CD14-positive monocyte (primary cell): ENCODE measurements at regions not wholly inside any gene's neighbourhood (a gene's known extent, or its start where the extent isn't known, plus 50 kb on each side); places are given as distances from the start of the nearest gene placed in this dataset.

ENCODE experiments used
- DNase-seq, 3 donors: peaks; one replicate each; pipeline ENCODE4 v3.0.0-alpha.2; 2011 to 2022
- H2AFZ ChIP-seq: 2 replicates; pipeline ENCODE4 v1.6.0; 2012; ENCODE audit warnings: mild to moderate bottlenecking, low read depth, low read length, inconsistent platforms; ENCODE audit not compliant: insufficient read depth, poor library complexity, severe bottlenecking
- H3K27ac ChIP-seq, 2 donors: 1 replicate in 1 of 2; 2 replicates in 1 of 2; pipeline ENCODE4 v1.5.1; 2012 to 2013; ENCODE audit warnings: low read length in 2 of 2, control low read depth in 1 of 2, inconsistent platforms in 1 of 2, low read depth in 1 of 2, mild to moderate bottlenecking in 1 of 2
- H3K27me3 ChIP-seq, 2 donors: one replicate each; pipeline versions ENCODE4 v1.6.0 to v1.6.1; 2011 to 2013; ENCODE audit warnings: low read length in 2 of 2; ENCODE audit not compliant: control insufficient read depth in 2 of 2, insufficient read depth in 2 of 2
- H3K36me3 ChIP-seq, 2 donors: replicated peaks in 1 of 2; 1 replicate in 1 of 2; 2 replicates in 1 of 2; pipeline versions ENCODE4 v1.5.1 to v1.6.1; 2012 to 2013; ENCODE audit warnings: low read length in 2 of 2, control low read depth in 1 of 2, inconsistent platforms in 1 of 2, mild to moderate bottlenecking in 1 of 2; ENCODE audit not compliant: insufficient read depth in 2 of 2, control insufficient read depth in 1 of 2
- H3K4me1 ChIP-seq, 2 donors: 1 replicate in 1 of 2; 2 replicates in 1 of 2; pipeline versions ENCODE4 v1.5.1 to v1.6.1; 2012 to 2013; ENCODE audit warnings: low read length in 2 of 2, control low read depth in 1 of 2, inconsistent platforms in 1 of 2, mild to moderate bottlenecking in 1 of 2, moderate library complexity in 1 of 2; ENCODE audit not compliant: insufficient read depth in 2 of 2, control insufficient read depth in 1 of 2
- H3K4me2 ChIP-seq: replicated peaks from 2 replicates; pipeline ENCODE3; 2012; ENCODE audit warnings: low read length, moderate library complexity, mild to moderate bottlenecking; ENCODE audit not compliant: poor library complexity, severe bottlenecking; ENCODE audit errors: extremely low read depth
- H3K4me3 ChIP-seq, 3 experiments: fragments of 200-600 bp in 1 of 3; sonication (generic) in 1 of 3; replicated peaks in 1 of 3; 1 replicate in 2 of 3; 2 replicates in 1 of 3; pipeline ENCODE4 v1.5.1; 2011 to 2013; ENCODE audit warnings: low read length in 3 of 3, mild to moderate bottlenecking in 3 of 3, control low read depth in 2 of 3, low read depth in 2 of 3, inconsistent platforms in 1 of 3, moderate library complexity in 1 of 3
- H3K79me2 ChIP-seq: 2 replicates; pipeline ENCODE4 v1.6.0; 2012; ENCODE audit warnings: mild to moderate bottlenecking, control low read depth, inconsistent platforms, low read length, moderate library complexity; ENCODE audit not compliant: insufficient read depth
- H3K9ac ChIP-seq: 2 replicates; pipeline ENCODE4 v1.6.0; 2017; ENCODE audit warnings: low read length, mild to moderate bottlenecking; ENCODE audit not compliant: insufficient read depth, poor library complexity, severe bottlenecking
- H3K9me3 ChIP-seq, 2 donors: replicated peaks in 1 of 2; 1 replicate in 1 of 2; 2 replicates in 1 of 2; pipeline versions ENCODE4 v1.5.1 to v1.6.1; 2012 to 2013; ENCODE audit warnings: low read length in 2 of 2, control low read depth in 1 of 2; ENCODE audit not compliant: control insufficient read depth in 1 of 2, insufficient read depth in 1 of 2
- H4K20me1 ChIP-seq: 2 replicates; pipeline ENCODE4 v1.6.0; 2012; ENCODE audit warnings: mild to moderate bottlenecking, low read length, control low read depth, moderate library complexity; ENCODE audit not compliant: insufficient read depth
- H3K27ac Mint-ChIP-seq, 7 donors: one replicate each; pipeline ENCODE4 v1.8.0; 2020; ENCODE audit warnings: mild to moderate bottlenecking in 7 of 7, mixed read lengths in 7 of 7, moderate library complexity in 6 of 7, inconsistent platforms in 2 of 7
- H3K27me3 Mint-ChIP-seq, 3 donors: one replicate each; pipeline ENCODE4 v1.8.0; 2021 to 2022; ENCODE audit warnings: low read depth in 3 of 3, mild to moderate bottlenecking in 3 of 3, mixed read lengths in 3 of 3, moderate library complexity in 3 of 3, inconsistent platforms in 1 of 3
- H3K36me3 Mint-ChIP-seq, 2 donors: one replicate each; pipeline ENCODE4 v1.8.0; 2020; ENCODE audit warnings: mixed read lengths in 2 of 2, inconsistent platforms in 1 of 2, mild to moderate bottlenecking in 1 of 2
- H3K4me1 Mint-ChIP-seq: one replicate; pipeline ENCODE4 v1.8.0; 2020; ENCODE audit warnings: mild to moderate bottlenecking, mixed read lengths
- H3K4me3 Mint-ChIP-seq, 2 donors: one replicate each; pipeline ENCODE4 v1.8.0; 2020; ENCODE audit warnings: mild to moderate bottlenecking in 2 of 2, mixed read lengths in 2 of 2, moderate library complexity in 1 of 2
- H3K9me3 Mint-ChIP-seq, 7 donors: one replicate each; pipeline ENCODE4 v1.8.0; 2020 to 2022; ENCODE audit warnings: mixed read lengths in 7 of 7, mild to moderate bottlenecking in 6 of 7, moderate library complexity in 6 of 7, inconsistent platforms in 2 of 7
- WGBS: methylation state at CpG from one replicate; pipeline ENCODE4 v1.1.5; 2013; ENCODE audit warnings: missing lambda C conversion rate; ENCODE audit not compliant: insufficient coverage; 5-methylcytosine and 5-hydroxymethylcytosine counted together
- intact Hi-C, 2 donors: fragments of 100-400 bp; cut with micrococcal nuclease; formaldehyde crosslinking; loops; one replicate each; pipeline versions ENCODE4 v1.15.0 to v1.15.1; 2023
- TF ChIP-seq, protein P1 (sequence below): fragments of 200-600 bp; IDR thresholded peaks from one replicate; pipeline ENCODE4 v1.8.0; 2022; ENCODE audit warnings: antibody characterized with exemption, mild to moderate bottlenecking

DNA sequence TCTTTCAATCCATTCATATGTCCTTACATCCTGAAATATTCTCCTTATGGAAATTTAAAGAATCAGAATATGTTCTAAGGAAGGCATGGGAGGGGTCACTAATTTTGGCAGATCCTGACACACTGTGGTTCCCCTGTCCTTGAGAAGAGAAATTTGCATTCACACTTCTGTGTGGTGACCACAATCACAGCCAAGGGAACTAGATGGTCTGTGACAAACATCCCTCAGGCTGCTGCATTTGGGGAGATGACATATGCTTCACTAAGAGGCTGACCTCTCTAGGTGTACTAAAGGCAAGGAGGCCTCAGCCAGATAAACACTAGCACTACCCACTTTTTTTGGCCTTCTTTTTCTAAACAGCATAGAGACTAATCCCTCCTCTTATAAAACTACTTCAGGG lies 129.6 kb downstream of the MREG start:
- Histone ChIP-seq H3K27me3 (no peaks in the 10 kb centered on the region), H3K79me2 (no peaks in the 10 kb centered on the region), H3K9me3 (no peaks in the 10 kb centered on the region), H4K20me1 (no peaks in the 10 kb centered on the region), H3K4me1 (peaks cover under 1 to 19% of the 10 kb centered on the region in 2 donors), H2AFZ (no peak overlapping the region), H3K36me3 (no peaks in the 10 kb centered on the region), H3K4me2 (no peak overlapping the region), H3K27ac (no peak overlapping the region), H3K4me3 (no peak overlapping the region), H3K9ac (no peak overlapping the region)
- Mint-ChIP-seq H3K4me3 (no peak overlapping the region), H3K9me3 (peaks cover 0 to 2% (median 0%) of the 10 kb centered on the region in 7 donors), H3K36me3 (no peaks in the 10 kb centered on the region), H3K4me1 (peaks cover 17% of the 10 kb centered on the region), H3K27me3 (peaks cover 1 to 5% (median 2%) of the 10 kb centered on the region in 3 donors), H3K27ac (no peak overlapping the region)
- no peak for DNase-seq
- TF ChIP-seq, protein P1, sequence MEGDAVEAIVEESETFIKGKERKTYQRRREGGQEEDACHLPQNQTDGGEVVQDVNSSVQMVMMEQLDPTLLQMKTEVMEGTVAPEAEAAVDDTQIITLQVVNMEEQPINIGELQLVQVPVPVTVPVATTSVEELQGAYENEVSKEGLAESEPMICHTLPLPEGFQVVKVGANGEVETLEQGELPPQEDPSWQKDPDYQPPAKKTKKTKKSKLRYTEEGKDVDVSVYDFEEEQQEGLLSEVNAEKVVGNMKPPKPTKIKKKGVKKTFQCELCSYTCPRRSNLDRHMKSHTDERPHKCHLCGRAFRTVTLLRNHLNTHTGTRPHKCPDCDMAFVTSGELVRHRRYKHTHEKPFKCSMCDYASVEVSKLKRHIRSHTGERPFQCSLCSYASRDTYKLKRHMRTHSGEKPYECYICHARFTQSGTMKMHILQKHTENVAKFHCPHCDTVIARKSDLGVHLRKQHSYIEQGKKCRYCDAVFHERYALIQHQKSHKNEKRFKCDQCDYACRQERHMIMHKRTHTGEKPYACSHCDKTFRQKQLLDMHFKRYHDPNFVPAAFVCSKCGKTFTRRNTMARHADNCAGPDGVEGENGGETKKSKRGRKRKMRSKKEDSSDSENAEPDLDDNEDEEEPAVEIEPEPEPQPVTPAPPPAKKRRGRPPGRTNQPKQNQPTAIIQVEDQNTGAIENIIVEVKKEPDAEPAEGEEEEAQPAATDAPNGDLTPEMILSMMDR = no peak
- intact Hi-C loops = no loop called here

DNA sequence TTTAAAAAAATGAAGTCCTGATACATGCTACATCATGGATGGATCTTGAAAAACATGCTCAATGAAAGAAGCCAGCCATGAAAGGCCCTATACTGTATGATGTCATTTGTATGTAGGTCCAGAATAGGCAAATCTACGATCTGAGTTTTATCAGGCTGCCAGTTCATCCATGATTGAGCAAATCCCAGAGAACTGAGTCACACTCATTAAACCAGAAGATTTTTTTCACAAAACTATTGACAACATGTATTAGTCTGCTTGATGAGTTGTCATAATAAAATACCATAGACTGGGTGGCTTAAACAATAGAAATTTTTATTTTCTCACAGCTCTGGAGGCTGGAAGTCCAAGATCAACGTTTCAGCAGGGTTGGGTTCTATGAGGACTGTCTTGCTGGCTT lies 130.7 kb downstream of the MREG start:
- no CpG with 5 or more reads among the region's 2 CpGs for WGBS
- no peaks in the 10 kb centered on the region for H3K27me3 ChIP-seq
- H3K27ac Mint-ChIP-seq = no peak overlapping the region
- peaks cover 0 to 2% (median 0%) of the 10 kb centered on the region in 7 donors for H3K9me3 Mint-ChIP-seq
- H3K9me3 ChIP-seq = no peaks in the 10 kb centered on the region
- no peaks in the 10 kb centered on the region for H3K79me2 ChIP-seq
- no peak for DNase-seq
- H3K4me2 ChIP-seq = no peak overlapping the region
- H3K4me1 Mint-ChIP-seq = peaks cover 23% of the 10 kb centered on the region
- TF ChIP-seq, protein P1 = no peak
- no peak overlapping the region for H3K9ac ChIP-seq
- H3K27ac ChIP-seq = no peak overlapping the region
- H3K27me3 Mint-ChIP-seq = peaks cover 1 to 5% (median 2%) of the 10 kb centered on the region in 3 donors
- no peaks in the 10 kb centered on the region for H3K36me3 Mint-ChIP-seq
- no peaks in the 10 kb centered on the region for H3K36me3 ChIP-seq
- no peak overlapping the region for H2AFZ ChIP-seq
- no peak overlapping the region for H3K4me3 ChIP-seq
- H3K4me3 Mint-ChIP-seq = no peak overlapping the region
- peaks cover 8 to 27% of the 10 kb centered on the region in 2 donors for H3K4me1 ChIP-seq
- no peaks in the 10 kb centered on the region for H4K20me1 ChIP-seq
- intact Hi-C loops = no loop called here
